Fibroblast of lung (primary cell): ENCODE measurements at regions not wholly inside any gene's neighbourhood (a gene's known extent, or its start where the extent isn't known, plus 50 kb on each side); places are given as distances from the start of the nearest gene placed in this dataset.

Source experiments
- DNase-seq, 2 donors: peaks; one replicate each; pipeline versions ENCODE4 v3.0.0 to v3.0.0-alpha.2; 2010; ENCODE audit warnings: low read depth in 2 of 2
- H2AFZ ChIP-seq: 2 replicates; pipeline ENCODE4 v1.5.1; 2012; ENCODE audit warnings: low read length, control low read depth, inconsistent platforms
- H3K27ac ChIP-seq: 2 replicates; pipeline ENCODE4 v1.5.1; 2011; ENCODE audit warnings: low read length, control low read depth; ENCODE audit not compliant: insufficient read depth
- H3K27me3 ChIP-seq: 2 replicates; pipeline ENCODE4 v1.5.1; 2011; ENCODE audit warnings: mild to moderate bottlenecking, low read length; ENCODE audit not compliant: control insufficient read depth, insufficient read depth
- H3K36me3 ChIP-seq: 2 replicates; pipeline ENCODE4 v1.5.1; 2011; ENCODE audit warnings: low read length; ENCODE audit not compliant: control insufficient read depth, insufficient read depth
- H3K4me1 ChIP-seq: 2 replicates; pipeline ENCODE4 v1.5.1; 2011; ENCODE audit warnings: low read length; ENCODE audit not compliant: control insufficient read depth, insufficient read depth; ENCODE audit errors: extremely low read depth
- H3K4me2 ChIP-seq: 2 replicates; pipeline ENCODE4 v1.5.1; 2011; ENCODE audit warnings: low read length, control low read depth; ENCODE audit not compliant: insufficient read depth; ENCODE audit errors: extremely low read depth
- H3K4me3 ChIP-seq, 4 experiments: fragments of 200-600 bp in 1 of 4; sonication (generic) in 1 of 4; replicated peaks in 1 of 4; 2 replicates each; pipeline ENCODE4 v1.5.1; 2011 to 2016; ENCODE audit warnings: low read length in 4 of 4, low read depth in 3 of 4, mild to moderate bottlenecking in 3 of 4, control low read depth in 2 of 4, inconsistent platforms in 1 of 4, mixed read lengths in 1 of 4; ENCODE audit not compliant: insufficient read depth in 1 of 4; ENCODE audit errors: control extremely low read depth in 1 of 4
- H3K79me2 ChIP-seq: 2 replicates; pipeline ENCODE4 v1.5.1; 2012; ENCODE audit warnings: mild to moderate bottlenecking, low read length, inconsistent platforms; ENCODE audit not compliant: control insufficient read depth, insufficient read depth
- H3K9ac ChIP-seq: 2 replicates; pipeline ENCODE4 v1.5.1; 2011; ENCODE audit warnings: mild to moderate bottlenecking, low read length, control low read depth; ENCODE audit not compliant: insufficient read depth
- H3K9me3 ChIP-seq: 2 replicates; pipeline ENCODE4 v1.5.1; 2012; ENCODE audit warnings: low read depth, low read length; ENCODE audit not compliant: control insufficient read depth, insufficient read depth
- H4K20me1 ChIP-seq: 2 replicates; pipeline ENCODE4 v1.5.1; 2011; ENCODE audit warnings: low read length; ENCODE audit not compliant: control insufficient read depth, insufficient read depth; ENCODE audit errors: extremely low read depth
- CTCF ChIP-seq, 2 donors: IDR thresholded peaks in 1 of 2; conservative IDR thresholded peaks in 1 of 2; 1 replicate in 1 of 2; 2 replicates in 1 of 2; pipeline ENCODE4 v1.5.1; 2011 to 2012; ENCODE audit warnings: low read length in 2 of 2, control low read depth in 1 of 2, inconsistent platforms in 1 of 2, low read depth in 1 of 2, mild to moderate bottlenecking in 1 of 2
- EZH2 ChIP-seq: IDR thresholded peaks from 2 replicates; pipeline ENCODE4 v1.5.1; 2012; ENCODE audit warnings: low read length, control low read depth, mild to moderate bottlenecking; ENCODE audit errors: missing control alignments

DNA sequence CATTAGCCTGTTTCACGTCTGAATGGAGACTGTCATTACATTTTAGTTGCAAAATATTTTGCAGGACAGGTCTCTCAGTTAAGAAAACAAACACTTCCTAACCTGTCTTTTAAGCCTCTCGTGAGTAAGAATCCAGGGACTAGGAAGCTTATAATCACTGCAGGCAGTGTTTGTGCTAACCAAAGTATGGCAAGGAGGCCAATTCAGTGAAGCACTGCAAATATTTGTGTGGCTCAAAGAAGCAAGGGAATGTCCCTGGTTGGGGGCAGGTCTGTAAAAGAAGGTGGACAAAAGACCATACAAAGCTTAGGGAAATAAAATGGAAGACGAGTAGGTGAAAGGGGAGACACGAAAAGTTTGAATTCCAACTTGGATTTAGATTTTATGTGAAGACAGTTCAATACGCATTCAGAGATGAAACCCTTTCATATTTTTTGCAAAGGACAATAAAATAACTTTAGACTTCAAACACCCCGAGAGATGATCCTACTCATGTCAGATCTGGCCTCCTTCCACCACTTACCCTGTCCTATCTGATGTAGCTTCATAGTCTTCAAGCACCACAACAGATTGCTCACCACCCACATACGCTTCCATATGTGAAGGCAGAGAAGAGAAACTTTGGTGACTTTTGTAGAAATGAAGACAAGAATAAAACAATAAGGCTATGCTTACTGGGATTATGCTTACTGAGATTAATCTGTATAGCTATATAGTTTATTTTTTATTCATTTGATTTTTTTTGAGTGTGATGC is 240.9 kb downstream of the TUSC7 start:
- no peak overlapping the region for H3K27ac ChIP-seq
- no peak overlapping the region for H3K4me2 ChIP-seq
- no peak for DNase-seq
- no peaks in the 10 kb centered on the region for H4K20me1 ChIP-seq
- no peak overlapping the region for H3K9ac ChIP-seq
- H3K9me3 ChIP-seq = no peaks in the 10 kb centered on the region
- H3K27me3 ChIP-seq = no peaks in the 10 kb centered on the region
- H3K36me3 ChIP-seq = no peaks in the 10 kb centered on the region
- H3K4me3 ChIP-seq = no peak overlapping the region
- H2AFZ ChIP-seq = no peak overlapping the region
- no peaks in the 10 kb centered on the region for H3K4me1 ChIP-seq
- TF ChIP-seq CTCF (conservative IDR thresholded peaks at IDR 0.05 in 1 of 2, IDR thresholded peaks at IDR 0.05 in 1 of 2; ENCODE audit: low read depth in 1 of 2, low read length in 2 of 2) (no peak), EZH2 (no peak)
- no peaks in the 10 kb centered on the region for H3K79me2 ChIP-seq

- Histone ChIP-seq H3K27ac (no peak overlapping the region), H3K9ac (no peak overlapping the region), H3K9me3 (no peaks in the 10 kb centered on the region), H3K4me1 (no peaks in the 10 kb centered on the region), H3K4me2 (no peak overlapping the region), H3K79me2 (no peaks in the 10 kb centered on the region), H4K20me1 (no peaks in the 10 kb centered on the region), H3K27me3 (no peaks in the 10 kb centered on the region), H3K36me3 (no peaks in the 10 kb centered on the region), H3K4me3 (no peak overlapping the region), H2AFZ (no peak overlapping the region)
- TF ChIP-seq EZH2 (no peak), CTCF (conservative IDR thresholded peaks at IDR 0.05 in 1 of 2, IDR thresholded peaks at IDR 0.05 in 1 of 2; ENCODE audit: low read depth in 1 of 2, low read length in 2 of 2) (no peak)
- peak in 1 of 2 donors; percentile 9 for DNase-seq
Observed at GRCh38 chr3:116951610-116952009, 242.0 kb downstream of the TUSC7 start.

GRCh38 chr3:116958291-116958690 is 248.7 kb downstream of the TUSC7 start:
- no peak for DNase-seq
- H2AFZ ChIP-seq = no peak overlapping the region
- no peaks in the 10 kb centered on the region for H3K27me3 ChIP-seq
- no peak overlapping the region for H3K4me2 ChIP-seq
- H3K9me3 ChIP-seq = no peaks in the 10 kb centered on the region
- no peaks in the 10 kb centered on the region for H3K4me1 ChIP-seq
- H3K79me2 ChIP-seq = no peaks in the 10 kb centered on the region
- H3K9ac ChIP-seq = no peak overlapping the region
- TF ChIP-seq CTCF (conservative IDR thresholded peaks at IDR 0.05 in 1 of 2, IDR thresholded peaks at IDR 0.05 in 1 of 2; ENCODE audit: low read depth in 1 of 2, low read length in 2 of 2) (no peak), EZH2 (no peak)
- H3K4me3 ChIP-seq = no peak overlapping the region
- H4K20me1 ChIP-seq = no peaks in the 10 kb centered on the region
- H3K27ac ChIP-seq = no peak overlapping the region
- no peaks in the 10 kb centered on the region for H3K36me3 ChIP-seq
